H9 (cell line): ENCODE measurements at regions not wholly inside any gene's neighbourhood (a gene's known extent, or its start where the extent isn't known, plus 50 kb on each side); places are given as distances from the start of the nearest gene placed in this dataset.

Experiments
- DNase-seq: peaks from one replicate; pipeline ENCODE4 v3.0.0-alpha.2; 2017
- H2AFZ ChIP-seq: one replicate; pipeline ENCODE4 v1.6.1; 2013; ENCODE audit warnings: mild to moderate bottlenecking, low read length, control low read depth, moderate library complexity
- H2AK5ac ChIP-seq: 2 replicates; pipeline ENCODE4 v1.6.1; 2013; ENCODE audit warnings: low read length, control low read depth, mixed read lengths; ENCODE audit not compliant: insufficient read length
- H2BK120ac ChIP-seq: one replicate; pipeline ENCODE4 v1.6.1; 2013; ENCODE audit warnings: low read depth, mild to moderate bottlenecking, low read length, control low read depth, inconsistent platforms; ENCODE audit not compliant: poor library complexity, severe bottlenecking
- H2BK12ac ChIP-seq: 2 replicates; pipeline ENCODE4 v1.6.1; 2013; ENCODE audit warnings: low read length, control low read depth, mixed read lengths, low read depth; ENCODE audit not compliant: insufficient read length
- H2BK15ac ChIP-seq: 2 replicates; pipeline ENCODE4 v1.6.1; 2013; ENCODE audit warnings: low read depth, low read length, control low read depth
- H2BK20ac ChIP-seq: one replicate; pipeline ENCODE4 v1.6.1; 2013; ENCODE audit warnings: low read depth, mild to moderate bottlenecking, low read length, control low read depth, inconsistent platforms; ENCODE audit not compliant: poor library complexity, severe bottlenecking
- H2BK5ac ChIP-seq: 2 replicates; pipeline ENCODE4 v1.6.1; 2013; ENCODE audit warnings: low read length, control low read depth, mixed read lengths; ENCODE audit not compliant: insufficient read length
- H3K14ac ChIP-seq: 2 replicates; pipeline ENCODE4 v1.6.1; 2013; ENCODE audit warnings: low read length, control low read depth; ENCODE audit not compliant: insufficient read depth
- H3K18ac ChIP-seq: 2 replicates; pipeline ENCODE4 v1.6.1; 2013; ENCODE audit warnings: low read depth, mild to moderate bottlenecking, mixed read lengths, low read length, control low read depth; ENCODE audit not compliant: insufficient read length
- H3K23ac ChIP-seq: 2 replicates; pipeline ENCODE4 v1.6.1; 2013; ENCODE audit warnings: low read length, control low read depth, mixed read lengths, low read depth; ENCODE audit not compliant: insufficient read length
- H3K23me2 ChIP-seq: 2 replicates; pipeline ENCODE4 v1.6.1; 2013; ENCODE audit warnings: low read depth, mild to moderate bottlenecking, mixed read lengths, low read length, control low read depth; ENCODE audit not compliant: insufficient read length, poor library complexity, severe bottlenecking
- H3K27ac ChIP-seq: 2 replicates; pipeline ENCODE4 v1.5.1; 2013; ENCODE audit warnings: low read length, control low read depth, mixed read lengths, low read depth; ENCODE audit not compliant: insufficient read length
- H3K27me3 ChIP-seq: 2 replicates; pipeline ENCODE4 v1.6.1; 2013; ENCODE audit warnings: low read length, control low read depth, inconsistent platforms; ENCODE audit not compliant: insufficient read depth
- H3K4ac ChIP-seq: 2 replicates; pipeline ENCODE4 v1.6.1; 2013; ENCODE audit warnings: low read depth, mild to moderate bottlenecking, control low read depth, inconsistent platforms, low read length, moderate library complexity
- H3K4me1 ChIP-seq: 2 replicates; pipeline ENCODE4 v1.6.1; 2013; ENCODE audit warnings: low read length, control low read depth, inconsistent platforms; ENCODE audit not compliant: insufficient read depth
- H3K4me2 ChIP-seq: 2 replicates; pipeline ENCODE4 v1.6.1; 2013; ENCODE audit warnings: low read length, control low read depth, mixed read lengths; ENCODE audit not compliant: insufficient read length, insufficient read depth
- H3K56ac ChIP-seq: 2 replicates; pipeline ENCODE4 v1.6.1; 2013; ENCODE audit warnings: low read depth, mild to moderate bottlenecking, mixed read lengths, low read length, control low read depth; ENCODE audit not compliant: insufficient read length
- H3K79me1 ChIP-seq: 2 replicates; pipeline ENCODE4 v1.6.1; 2013; ENCODE audit warnings: low read depth, mild to moderate bottlenecking, moderate library complexity, low read length, control low read depth, inconsistent platforms; ENCODE audit not compliant: insufficient read depth, poor library complexity, severe bottlenecking
- H3K79me2 ChIP-seq: 2 replicates; pipeline ENCODE4 v1.6.1; 2013; ENCODE audit warnings: low read length, control low read depth, inconsistent platforms; ENCODE audit not compliant: insufficient read depth
- H3K9ac ChIP-seq: 2 replicates; pipeline ENCODE4 v1.6.1; 2013; ENCODE audit warnings: low read length, control low read depth, mixed read lengths; ENCODE audit not compliant: insufficient read length; ENCODE audit errors: extremely low read depth
- H3K9me3 ChIP-seq: one replicate; pipeline ENCODE4 v1.6.1; 2013; ENCODE audit warnings: low read depth, low read length, inconsistent platforms; ENCODE audit not compliant: control insufficient read depth
- H3T11ph ChIP-seq: one replicate; pipeline ENCODE4 v1.6.1; 2013; ENCODE audit warnings: mild to moderate bottlenecking, low read length, control low read depth, inconsistent platforms
- H4K20me1 ChIP-seq: one replicate; pipeline ENCODE4 v1.6.1; 2013; ENCODE audit not compliant: control insufficient read depth, insufficient read length, insufficient read depth
- H4K5ac ChIP-seq: 2 replicates; pipeline ENCODE4 v1.6.1; 2013; ENCODE audit warnings: low read depth, mild to moderate bottlenecking, mixed read lengths, low read length, control low read depth; ENCODE audit not compliant: insufficient read length
- H4K8ac ChIP-seq: replicated peaks from 2 replicates; pipeline ENCODE4 v1.6.1; 2013; ENCODE audit warnings: low read length, control low read depth, mixed read lengths, low read depth; ENCODE audit not compliant: insufficient read length
- H4K91ac ChIP-seq: 2 replicates; pipeline ENCODE4 v1.6.1; 2013; ENCODE audit warnings: low read depth, mild to moderate bottlenecking, moderate library complexity, mixed read lengths, low read length, control low read depth; ENCODE audit not compliant: insufficient read length
- H3K27ac Mint-ChIP-seq, 3 experiments: 2 replicates in 2 of 3; 3 replicates in 1 of 3; pipeline ENCODE4 v1.8.0; 2020 to 2021; ENCODE audit warnings: mixed read lengths in 3 of 3, mild to moderate bottlenecking in 1 of 3, moderate library complexity in 1 of 3
- H3K27me3 Mint-ChIP-seq: 2 replicates; pipeline ENCODE4 v1.8.0; 2021; ENCODE audit warnings: low read depth, mild to moderate bottlenecking, moderate library complexity, mixed read lengths
- H3K36me3 Mint-ChIP-seq, 3 experiments: 2 replicates in 2 of 3; 3 replicates in 1 of 3; pipeline ENCODE4 v1.8.0; 2020 to 2021; ENCODE audit warnings: low read depth in 3 of 3, mixed read lengths in 3 of 3; ENCODE audit not compliant: insufficient read depth in 1 of 3
- H3K4me1 Mint-ChIP-seq, 2 experiments: 2 replicates each; pipeline ENCODE4 v1.8.0; 2020; ENCODE audit warnings: mixed read lengths in 2 of 2
- H3K4me3 Mint-ChIP-seq, 2 experiments: 2 replicates in 1 of 2; 3 replicates in 1 of 2; pipeline ENCODE4 v1.8.0; 2020 to 2021; ENCODE audit warnings: mild to moderate bottlenecking in 2 of 2, mixed read lengths in 2 of 2, moderate library complexity in 1 of 2
- H3K9me3 Mint-ChIP-seq, 2 experiments: 2 replicates in 1 of 2; 3 replicates in 1 of 2; pipeline ENCODE4 v1.8.0; 2020; ENCODE audit warnings: mild to moderate bottlenecking in 2 of 2, mixed read lengths in 2 of 2, moderate library complexity in 1 of 2
- CTCF ChIP-seq: fragments of 200-600 bp; sonication (generic); conservative IDR thresholded peaks from 3 replicates; pipeline ENCODE4 v1.8.0; 2021; ENCODE audit warnings: antibody characterized with exemption, mild to moderate bottlenecking

GRCh38 chr3:148642214-148642613 is 55.5 kb upstream of the AGTR1 start:
- no peaks in the 10 kb centered on the region for H3K27me3 ChIP-seq
- no peak overlapping the region for H2BK15ac ChIP-seq
- no peak overlapping the region for H4K5ac ChIP-seq
- H3K18ac ChIP-seq = no peak overlapping the region
- no peak overlapping the region for H3K9ac ChIP-seq
- Mint-ChIP-seq H3K27ac (no peak overlapping the region), H3K4me1 (peaks cover 11 to 15% of the 10 kb centered on the region in 2 experiments), H3K4me3 (no peak overlapping the region), H3K36me3 (no peaks in the 10 kb centered on the region), H3K9me3 (peaks cover 0 to 3% of the 10 kb centered on the region in 2 experiments; a peak in 1 of 5 replicates), H3K27me3 (no peaks in the 10 kb centered on the region)
- H3T11ph ChIP-seq = no peak overlapping the region
- no peak overlapping the region for H3K4me2 ChIP-seq
- peaks cover 3% of the 10 kb centered on the region; the same call in 1 of the 2 replicates for H3K4me1 ChIP-seq
- H2AFZ ChIP-seq = no peak overlapping the region
- no peak overlapping the region for H2AK5ac ChIP-seq
- no peak overlapping the region for H3K56ac ChIP-seq
- H3K23ac ChIP-seq = no peak overlapping the region
- H3K27ac ChIP-seq = no peak overlapping the region
- no peaks in the 10 kb centered on the region for H3K23me2 ChIP-seq
- TF ChIP-seq CTCF = no peak
- no peak overlapping the region for H2BK5ac ChIP-seq
- H3K79me2 ChIP-seq = no peaks in the 10 kb centered on the region
- no peak overlapping the region for H2BK12ac ChIP-seq
- no peak overlapping the region for H2BK120ac ChIP-seq
- H3K79me1 ChIP-seq = no peaks in the 10 kb centered on the region
- H4K20me1 ChIP-seq = no peaks in the 10 kb centered on the region
- H3K14ac ChIP-seq = no peak overlapping the region
- H4K91ac ChIP-seq = no peak overlapping the region
- H3K4ac ChIP-seq = no peak overlapping the region
- no peak overlapping the region for H2BK20ac ChIP-seq
- H3K9me3 ChIP-seq = no peaks in the 10 kb centered on the region
- no peak overlapping the region for H4K8ac ChIP-seq
- DNase-seq = no peak
